Spleen (tissue), 7 donors: ENCODE measurements at regions not wholly inside any gene's neighbourhood (a gene's known extent, or its start where the extent isn't known, plus 50 kb on each side); places are given as distances from the start of the nearest gene placed in this dataset.

Source experiments
- CTCF ChIP-seq, 11 experiments: fragments of 200-600 bp in 7 of 11; fragments of 450-650 bp in 4 of 11; sonication (generic) in 4 of 11; IDR thresholded peaks in 8 of 11; conservative IDR thresholded peaks in 3 of 11; 1 replicate in 7 of 11; 2 replicates in 4 of 11; pipeline versions ENCODE4 v1.4.0 to v1.8.0; 2016 to 2021; ENCODE audit warnings: antibody characterized with exemption in 11 of 11, inconsistent platforms in 4 of 11, mild to moderate bottlenecking in 1 of 11
- POLR2A ChIP-seq, 3 donors: fragments of 450-650 bp; IDR thresholded peaks; one replicate each; pipeline ENCODE4 v1.5.1; 2017; ENCODE audit warnings: antibody characterized with exemption in 3 of 3, mild to moderate bottlenecking in 1 of 3
- donor health status: DM: no; HTN: no; CAD: no; lungs with moderate emphysema.
- donor health status: DM: no; HTN: no; CAD: no.
- donor health status: DM: no; HTN: no; CAD: no.

- TF ChIP-seq CTCF (IDR thresholded peaks at IDR 0.05 in 8 of 11, conservative IDR thresholded peaks at IDR 0.05 in 3 of 11) (no peak), POLR2A (IDR thresholded peaks at IDR 0.05) (no peak)
These were observed 721.1 kb downstream of the TENT5A start for GRCh38 chr6:81031416-81031815.
